HG03378 (cell line): ENCODE measurements at regions not wholly inside any gene's neighbourhood (a gene's known extent, or its start where the extent isn't known, plus 50 kb on each side); places are given as distances from the start of the nearest gene placed in this dataset.

Experiments
- ATAC-seq: cut with Tn5 transposase; IDR thresholded peaks from one replicate; pipeline ENCODE4 v1.9.1; 2021; ENCODE audit warnings: mild to moderate bottlenecking, moderate library complexity; ENCODE audit not compliant: unreplicated experiment

DNA sequence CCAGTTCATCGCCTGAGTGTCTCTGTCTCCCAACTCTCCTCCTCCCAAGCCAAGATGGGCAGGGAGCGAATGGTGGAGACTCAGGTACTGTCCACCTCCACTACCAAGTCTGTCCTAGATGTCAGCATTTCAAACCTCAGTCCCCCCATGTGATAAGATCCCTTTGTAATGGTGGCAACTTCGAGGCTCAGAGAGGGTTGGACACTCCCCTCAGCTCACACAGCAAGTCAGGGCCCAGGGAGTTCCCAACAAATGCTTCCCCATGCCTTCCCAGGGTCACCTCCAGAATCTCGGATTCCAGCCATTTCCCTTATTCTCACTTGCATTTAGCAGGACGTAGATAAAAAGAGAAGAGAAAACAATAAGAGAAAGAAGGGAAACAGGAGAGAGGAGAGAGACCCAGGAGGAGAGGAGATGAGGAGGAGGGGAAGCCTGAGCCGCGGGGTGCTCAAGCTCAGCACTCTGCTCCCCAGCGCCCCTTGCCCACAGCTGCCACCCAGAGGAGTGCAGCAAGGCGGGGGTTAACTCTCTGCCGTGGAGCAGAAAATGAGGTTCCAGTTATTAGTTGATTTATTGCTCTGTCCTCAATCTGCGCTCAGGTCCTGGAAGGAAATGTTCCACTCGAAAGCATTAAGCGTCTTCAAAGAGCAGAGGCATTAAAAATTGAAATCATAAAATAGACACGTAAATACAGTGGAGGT lies 84.1 kb upstream of the LINGO1 start:
- no peak for ATAC-seq

DNA sequence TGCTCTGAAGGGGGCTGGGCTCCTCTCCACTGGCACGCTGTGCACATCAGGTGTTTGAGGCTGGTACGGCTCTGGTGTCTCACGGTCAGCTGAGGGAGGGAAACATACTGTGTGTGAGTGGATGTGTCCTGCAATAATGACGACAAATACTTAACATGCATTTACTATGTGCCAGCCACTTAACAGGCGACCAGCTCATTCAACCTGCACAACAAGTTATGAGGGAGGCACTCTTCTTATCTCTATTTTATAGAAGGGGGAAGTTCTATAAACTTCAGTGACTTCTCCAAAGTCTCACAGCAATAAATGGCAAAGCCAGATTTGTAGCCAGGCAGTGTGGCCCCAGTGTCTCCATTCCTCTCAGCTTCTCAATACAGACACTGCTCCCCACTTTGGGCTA lies 83.1 kb upstream of the LINGO1 start:
- no peak for ATAC-seq

DNA sequence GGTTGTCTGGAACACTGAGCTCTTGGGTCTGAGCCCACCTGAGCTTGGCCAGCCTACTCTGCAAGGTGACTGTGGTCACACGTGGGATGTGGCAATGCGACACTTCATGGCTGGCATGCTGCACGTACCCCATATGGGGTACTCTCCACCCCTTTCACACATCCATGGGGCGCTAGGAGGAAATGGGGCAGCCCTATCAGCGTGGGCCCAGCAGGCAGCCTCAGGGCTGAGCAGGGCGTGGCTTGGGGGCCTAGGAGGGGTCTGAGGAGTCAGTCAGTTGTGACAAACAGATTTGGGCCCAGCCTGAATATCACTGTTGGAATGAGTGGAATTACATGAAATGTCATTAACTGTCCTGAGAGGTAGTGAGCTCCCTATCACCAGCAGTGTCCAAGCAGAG lies 82.3 kb upstream of the LINGO1 start:
- ATAC-seq, result no peak

DNA sequence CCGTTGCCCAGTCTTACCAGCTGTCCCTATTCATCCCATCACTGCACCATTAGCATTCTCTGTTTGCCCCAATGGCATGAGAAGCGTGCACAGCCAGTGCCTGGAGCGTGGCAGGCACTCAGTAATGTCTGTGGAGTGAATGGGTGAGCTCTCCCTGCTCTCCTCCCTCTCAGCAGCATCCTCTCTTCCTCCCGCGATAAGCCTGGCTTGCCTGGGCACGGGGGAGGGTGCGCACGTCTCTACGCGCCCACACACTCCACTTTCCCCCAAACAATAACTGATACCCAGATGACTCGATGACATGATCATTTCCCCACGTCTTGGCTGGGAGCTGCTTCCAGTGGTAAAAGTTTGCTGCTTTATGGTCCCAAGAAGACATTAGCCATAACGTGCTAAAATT lies 81.8 kb upstream of the LINGO1 start:
- no peak for ATAC-seq

DNA sequence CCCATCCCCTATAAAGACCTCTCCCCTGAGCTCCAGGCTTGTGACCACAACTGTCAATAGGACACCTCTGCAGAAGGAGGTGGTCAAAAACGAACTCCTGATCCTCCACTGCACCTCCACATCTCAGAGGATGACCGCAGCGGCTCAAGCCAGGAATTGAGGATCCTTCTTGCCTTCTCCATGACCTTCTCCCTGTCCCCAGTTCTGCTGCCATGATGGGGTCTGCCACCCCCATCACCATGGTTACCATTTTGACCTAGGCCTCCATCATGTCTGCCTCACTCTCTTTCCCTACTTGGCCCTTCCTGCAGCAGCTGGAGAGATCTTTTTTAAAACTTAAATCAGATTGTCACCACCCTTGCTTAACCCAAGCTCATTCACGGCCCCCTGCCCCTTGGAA lies 81.3 kb upstream of the LINGO1 start:
- ATAC-seq, result no peak

DNA sequence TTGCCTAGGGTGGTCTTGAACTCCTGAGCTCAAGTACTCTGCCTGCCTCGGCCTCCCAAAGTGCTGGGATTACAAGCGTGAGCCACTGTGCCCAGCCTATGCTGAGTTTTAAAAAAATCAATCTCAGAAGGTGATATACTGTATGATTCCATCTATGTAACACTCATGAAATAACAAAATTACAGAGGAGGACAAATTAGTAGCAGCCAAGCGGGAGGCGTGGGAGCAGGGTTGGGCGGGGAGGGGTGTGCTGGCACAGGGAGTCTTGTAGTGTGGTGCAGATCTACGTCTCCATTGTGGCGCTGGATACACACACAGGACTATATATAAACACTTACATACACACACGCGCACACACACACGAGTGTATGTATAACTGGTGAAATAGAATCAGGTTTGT lies 80.6 kb upstream of the LINGO1 start:
- no peak for ATAC-seq

DNA sequence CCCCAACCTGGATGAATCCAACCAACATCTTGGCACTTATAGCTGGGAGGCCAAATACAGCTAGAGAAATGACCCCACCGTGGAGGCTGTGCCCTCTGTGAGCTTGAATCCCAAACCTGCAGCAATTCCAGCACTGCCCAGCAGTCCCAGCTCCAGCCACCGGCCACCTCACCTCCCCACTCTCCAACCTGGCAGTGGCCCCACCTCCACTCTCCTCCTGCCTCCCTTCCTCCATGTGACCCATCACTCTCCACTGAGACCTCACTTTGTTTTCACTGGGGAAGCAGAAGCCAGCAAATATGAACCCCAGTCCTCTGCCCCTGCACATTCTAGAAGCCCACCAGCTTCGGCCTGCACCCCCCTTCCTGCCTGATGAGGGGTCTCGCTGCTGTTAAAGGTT lies 79.7 kb upstream of the LINGO1 start:
- no peak for ATAC-seq

DNA sequence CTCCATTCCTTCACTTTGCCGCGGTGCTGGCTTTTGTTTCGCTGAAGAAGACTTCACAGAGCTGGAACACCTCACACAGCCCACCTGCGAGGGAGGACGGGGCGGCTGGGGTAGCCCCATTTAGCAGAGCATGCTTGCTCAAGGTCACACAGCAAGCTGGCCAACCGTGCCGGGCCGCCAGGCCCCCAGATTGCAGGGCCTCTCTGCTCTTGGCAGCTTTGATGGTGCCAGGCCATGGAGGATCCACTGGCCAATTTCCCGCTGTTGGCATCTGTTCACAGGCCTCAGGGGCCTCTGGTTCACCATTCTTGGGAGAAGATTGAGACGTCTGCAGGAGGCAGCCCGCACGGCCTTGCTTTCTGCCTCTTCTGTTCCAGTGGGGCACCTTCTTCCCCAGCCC lies 77.9 kb upstream of the LINGO1 start:
- no peak for ATAC-seq

DNA sequence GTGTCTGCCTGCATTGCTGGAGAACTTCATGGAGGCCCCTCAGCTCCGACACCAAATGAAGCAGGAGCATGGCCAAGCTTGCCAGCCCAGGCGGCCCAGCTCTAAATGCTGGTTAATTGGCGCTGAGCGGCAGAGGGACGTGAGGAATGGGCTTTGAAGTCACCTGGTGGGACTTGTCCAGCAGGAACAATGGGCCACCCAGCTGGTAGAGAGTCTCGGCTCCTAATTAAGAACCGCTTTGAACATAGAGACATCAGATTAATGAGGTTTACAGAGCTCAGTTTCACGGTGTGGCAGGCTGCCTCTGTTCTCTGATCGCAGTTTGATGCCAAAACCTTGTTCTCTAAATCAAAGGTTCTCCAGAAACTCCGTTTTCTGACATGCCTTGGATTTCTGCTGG lies 77.5 kb upstream of the LINGO1 start:
- no peak for ATAC-seq

DNA sequence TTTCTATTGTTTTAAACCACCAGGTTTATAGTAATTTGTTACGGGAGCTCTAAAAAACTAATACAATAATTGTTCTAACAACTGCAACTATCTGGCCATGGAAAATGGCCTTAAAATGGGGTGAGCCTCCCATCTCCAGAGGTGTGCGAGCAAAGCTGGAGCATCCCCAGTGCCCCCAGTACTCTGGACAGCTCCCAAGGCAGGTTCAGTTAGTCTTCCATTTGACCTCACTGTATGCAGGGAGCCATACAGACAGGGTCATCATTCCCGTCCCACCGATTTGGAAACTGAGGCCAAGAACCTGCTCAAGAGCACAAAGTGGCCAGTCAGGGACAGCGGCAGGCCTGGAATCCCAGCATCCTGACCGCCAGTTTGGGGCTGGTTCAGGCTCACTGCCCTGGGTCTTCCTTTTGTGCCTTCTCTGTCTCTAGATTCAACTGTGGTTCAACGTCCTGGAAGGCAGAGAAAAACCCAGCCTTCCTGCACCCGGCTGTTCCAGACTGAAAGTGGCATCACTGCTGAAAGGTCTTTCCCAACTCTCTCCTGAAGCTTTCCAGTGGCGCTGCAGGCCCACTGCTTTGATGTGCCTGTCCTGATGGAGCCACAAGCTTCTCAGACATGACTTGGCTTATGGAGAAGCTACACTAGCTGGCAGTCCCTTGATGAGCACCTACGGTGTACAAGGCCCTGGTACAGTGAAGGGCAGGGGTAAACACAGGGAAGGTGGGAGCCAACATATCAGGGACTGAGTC lies 76.6 kb upstream of the LINGO1 start:
- no peak for ATAC-seq

DNA sequence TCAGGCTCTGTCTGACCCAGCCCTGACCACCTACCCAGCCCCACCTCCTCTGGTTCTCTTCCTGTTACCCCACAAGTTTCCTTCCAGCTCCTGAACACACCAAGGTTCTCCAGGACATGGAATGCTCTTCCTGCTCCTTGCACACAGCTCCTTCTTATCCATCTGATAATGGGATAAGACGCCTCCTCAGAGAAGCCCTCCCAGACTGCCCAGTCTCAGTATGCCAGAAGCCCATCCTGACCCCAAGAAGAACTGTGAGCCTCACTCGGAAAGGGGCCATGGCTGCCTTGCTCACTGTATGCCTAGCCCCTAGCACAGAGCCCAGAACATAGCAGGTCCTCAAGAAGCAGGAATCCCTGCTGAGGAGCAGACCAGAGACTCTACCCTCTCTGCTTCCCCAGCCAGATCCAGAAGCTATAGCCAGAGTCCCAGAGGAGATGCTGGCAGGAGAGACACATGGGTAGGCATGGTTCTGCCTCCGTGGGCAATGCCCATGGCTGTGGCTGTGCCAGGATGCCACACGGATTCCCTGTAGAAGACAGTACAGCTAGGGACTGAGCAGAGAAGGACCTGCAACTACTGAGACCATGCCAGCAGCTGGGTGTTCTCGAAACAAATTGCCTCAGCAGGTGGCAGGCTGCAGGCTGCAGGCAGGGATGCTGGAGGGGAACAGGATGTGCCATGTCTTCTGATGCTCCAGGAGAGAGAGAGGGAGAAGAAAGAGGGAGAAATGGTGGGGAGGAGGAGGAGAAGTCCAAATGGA lies 74.0 kb upstream of the LINGO1 start:
- ATAC-seq, result no peak

DNA sequence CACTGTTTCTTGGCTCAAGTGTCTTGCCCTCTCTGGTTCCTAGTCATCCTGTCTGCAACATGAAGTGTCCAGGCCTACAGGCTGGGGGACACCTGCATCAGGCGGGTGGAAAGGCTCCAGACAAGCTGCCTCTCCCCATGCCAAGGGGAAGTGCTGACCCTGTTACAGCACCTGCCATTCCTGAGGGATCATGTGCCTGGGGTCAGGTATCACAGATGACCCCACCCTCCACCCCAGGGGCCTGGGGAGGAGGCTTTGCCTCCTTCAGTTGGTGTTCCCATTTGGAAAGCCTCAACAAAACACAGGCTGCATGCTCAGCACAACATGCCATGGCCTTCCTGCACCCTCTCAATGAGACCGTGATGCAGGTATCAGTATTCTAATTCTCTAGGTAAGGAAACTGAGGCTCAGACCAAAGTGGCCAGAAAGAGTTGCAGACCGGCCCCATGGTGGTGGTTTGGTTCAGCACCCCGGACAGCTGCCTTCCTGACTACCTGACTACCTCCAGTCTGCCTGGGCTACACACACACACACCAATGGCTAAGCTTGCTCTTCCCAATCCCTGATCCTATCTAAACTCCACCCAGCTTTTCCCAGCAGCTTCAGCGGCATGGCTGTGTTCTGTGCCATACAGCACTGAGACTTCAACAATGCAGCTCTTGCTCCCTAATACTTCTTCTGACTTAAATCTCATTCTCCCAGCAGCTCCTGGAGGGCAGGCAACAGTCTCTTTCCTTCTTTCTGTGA lies 69.7 kb upstream of the LINGO1 start:
- ATAC-seq, result no peak

DNA sequence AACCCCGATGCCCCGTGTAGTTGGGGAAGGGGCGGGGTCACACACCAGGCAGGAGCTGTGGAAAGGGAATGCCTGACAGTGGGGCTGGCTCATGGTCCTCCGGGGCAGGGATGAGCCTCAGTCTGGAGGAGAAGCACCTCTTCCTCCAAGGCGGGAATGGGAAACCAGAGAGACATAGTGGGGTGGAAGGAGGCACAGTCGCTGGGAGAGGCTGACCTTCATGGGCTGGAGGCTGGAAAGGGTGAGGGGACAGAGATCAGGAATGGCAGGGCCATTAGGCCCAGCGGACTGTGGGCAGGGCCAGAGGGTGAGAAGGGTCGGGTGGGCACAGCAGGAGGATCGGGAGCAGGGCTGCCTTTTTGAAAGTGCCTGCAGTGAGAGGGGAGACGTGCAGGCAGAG lies 65.8 kb upstream of the LINGO1 start:
- ATAC-seq, result no peak

DNA sequence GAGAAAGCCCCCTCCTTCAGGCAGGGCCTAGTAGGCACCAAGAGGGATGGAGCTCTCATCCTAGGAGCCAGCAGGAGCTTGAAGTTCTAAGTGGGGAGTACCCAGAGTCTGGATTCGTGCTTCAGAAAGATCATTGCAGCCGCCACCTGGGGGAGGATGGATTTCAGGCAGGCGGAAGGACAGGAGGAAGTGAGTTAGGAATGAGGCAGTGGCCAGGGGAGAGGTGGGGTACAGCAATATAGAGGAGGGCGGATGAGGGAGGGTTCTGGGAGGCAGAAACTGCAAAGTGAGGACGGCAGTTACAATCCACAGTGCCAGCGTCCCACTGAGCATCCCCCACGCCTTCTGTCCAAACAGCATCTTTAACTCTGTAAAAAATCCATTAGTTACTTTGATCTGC lies 65.2 kb upstream of the LINGO1 start:
- ATAC-seq, result no peak

DNA sequence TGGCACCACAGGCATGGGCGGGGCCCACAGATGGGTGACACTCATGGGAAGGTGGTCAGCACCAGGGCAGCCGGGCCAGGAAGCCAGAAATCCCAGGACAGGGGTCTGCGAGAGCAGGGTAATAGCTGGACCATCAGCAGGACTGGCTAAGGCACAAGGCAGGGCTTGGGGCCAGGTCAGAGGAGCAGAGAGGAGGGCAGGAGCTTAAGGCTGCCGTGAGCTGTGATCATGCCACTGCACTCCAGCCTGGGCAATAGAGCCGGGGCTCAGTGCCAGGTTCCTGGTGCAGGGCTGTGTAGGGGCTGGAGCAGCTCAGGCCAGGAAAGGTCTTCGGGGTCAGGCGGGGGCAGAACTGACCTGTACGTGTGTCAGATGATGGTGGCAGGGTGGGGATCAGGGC lies 64.2 kb upstream of the LINGO1 start:
- no peak for ATAC-seq

DNA sequence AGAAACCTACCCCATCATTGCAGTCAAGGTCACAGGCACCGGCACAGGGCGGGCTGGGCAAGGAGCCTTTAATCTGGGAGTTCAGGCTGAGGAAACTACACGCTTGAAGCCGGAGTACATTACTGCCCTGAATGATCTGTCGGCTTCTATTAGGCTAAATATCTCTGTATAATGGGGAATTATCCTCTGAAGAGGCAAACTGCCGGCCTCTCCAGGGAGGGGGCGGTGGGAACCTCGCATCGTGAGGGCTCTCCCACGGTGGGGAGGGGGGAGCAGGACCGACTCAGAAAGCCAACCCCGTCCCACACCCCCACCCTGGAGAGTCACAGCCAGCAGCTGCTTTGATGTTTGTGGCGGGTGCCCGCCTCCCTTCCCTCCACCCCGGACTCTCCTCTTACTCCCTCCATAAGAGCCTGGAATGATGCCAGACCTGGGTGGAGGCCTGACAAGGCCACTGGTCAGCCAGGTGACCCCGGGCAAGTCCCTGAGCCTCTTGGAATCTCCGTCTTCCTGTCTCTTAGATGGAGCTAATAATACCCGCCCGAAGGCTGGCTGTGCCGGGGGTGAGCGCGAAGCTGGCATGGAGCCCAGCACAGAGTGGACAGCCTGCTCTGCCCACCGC lies 63.4 kb upstream of the LINGO1 start:
- no peak for ATAC-seq

DNA sequence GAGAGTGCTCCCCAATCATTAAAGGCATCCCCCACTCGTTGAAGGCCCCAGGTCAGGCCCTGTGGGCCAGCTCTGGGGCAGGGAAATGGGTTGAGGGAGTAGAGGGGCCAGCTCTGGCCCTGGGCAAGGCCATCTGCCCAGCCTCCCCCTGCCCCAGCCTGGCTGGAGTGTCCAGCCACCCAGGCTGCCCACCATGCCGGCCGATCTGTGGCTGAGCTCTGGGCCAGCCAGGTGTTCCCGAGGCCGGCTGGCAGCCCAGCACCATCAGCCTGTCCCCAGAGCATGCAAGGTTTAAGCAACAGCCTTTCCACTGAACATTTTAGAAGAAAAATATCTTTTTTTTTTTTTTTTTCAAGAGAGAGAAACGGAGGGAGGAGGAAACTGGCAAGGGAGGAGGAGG lies 62.8 kb upstream of the LINGO1 start:
- ATAC-seq, result no peak

DNA sequence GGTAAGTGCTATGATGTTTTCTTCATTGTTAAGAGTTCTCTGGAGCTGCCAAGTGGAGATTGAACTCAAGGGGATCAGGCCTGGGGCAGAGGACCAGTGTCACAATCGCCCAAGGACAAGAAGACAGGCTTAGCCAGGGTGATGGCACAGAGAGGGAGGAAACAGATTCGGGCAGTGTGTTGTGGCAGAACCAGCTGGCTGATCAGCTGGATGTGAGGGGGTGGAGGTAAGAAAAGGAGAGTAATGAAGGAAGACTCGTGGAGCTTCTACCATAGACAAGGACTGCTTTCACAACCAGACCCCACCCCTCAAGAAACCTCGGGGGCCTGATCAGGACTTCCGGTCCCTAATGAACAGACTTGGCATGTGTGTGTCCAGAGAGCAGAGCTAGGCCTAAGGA lies 60.9 kb upstream of the LINGO1 start:
- ATAC-seq, result no peak

DNA sequence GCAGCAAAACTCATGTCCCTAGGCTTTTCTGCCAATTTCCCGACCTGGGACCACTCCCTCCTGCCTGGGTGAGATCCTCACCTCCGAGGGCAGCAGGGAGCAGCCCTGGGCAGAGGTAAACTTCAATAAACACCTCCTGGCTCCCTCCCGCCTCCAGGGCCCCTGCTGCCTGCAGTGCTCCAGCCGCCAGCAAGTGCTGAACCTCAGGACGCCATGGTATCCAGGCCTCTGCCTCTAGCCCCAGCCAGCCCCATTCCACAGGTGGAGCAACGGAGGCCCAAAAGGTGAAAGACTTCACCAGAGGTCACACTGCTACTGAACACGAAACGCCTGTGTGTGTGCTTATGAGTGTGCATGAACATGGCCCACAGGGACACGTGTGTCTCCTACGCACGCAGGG lies 59.9 kb upstream of the LINGO1 start:
- no peak for ATAC-seq

DNA sequence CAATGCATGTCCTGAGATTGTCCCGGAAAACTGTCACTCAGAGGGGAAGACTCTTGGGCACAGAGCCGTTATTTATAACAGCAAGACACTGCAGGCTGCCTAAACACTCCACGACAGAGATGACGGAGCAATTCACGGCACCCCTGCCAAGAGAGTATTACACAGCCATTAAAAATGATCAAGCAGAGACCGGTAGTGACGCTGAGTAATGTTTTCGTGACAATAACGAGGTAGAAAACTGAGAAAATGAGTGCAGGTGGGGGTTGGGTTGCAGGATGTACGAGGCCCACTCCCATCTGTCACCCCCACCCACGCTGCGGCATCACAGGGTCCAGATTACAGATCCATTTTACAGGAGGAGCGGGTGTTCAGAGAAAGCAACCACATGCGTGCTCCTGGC lies 58.9 kb upstream of the LINGO1 start:
- no peak for ATAC-seq

DNA sequence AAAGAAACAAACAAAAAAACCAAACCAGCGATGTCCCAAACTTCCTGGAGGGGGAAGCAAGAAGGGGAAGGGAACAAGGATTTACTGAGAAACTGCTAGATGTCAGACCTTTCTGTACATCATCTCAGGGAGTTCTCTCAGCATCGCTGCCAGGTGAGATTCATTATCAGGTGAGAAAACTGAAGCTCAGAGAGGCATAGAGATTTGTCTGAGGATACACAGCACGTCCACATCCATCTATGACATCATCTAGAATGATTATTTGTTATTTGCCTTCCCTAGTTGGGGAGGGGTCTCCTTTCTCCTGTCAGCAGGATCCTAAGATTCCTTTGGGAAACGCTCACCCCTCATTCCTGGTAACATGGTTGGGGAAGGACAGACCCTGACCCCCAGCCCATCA lies 57.1 kb upstream of the LINGO1 start:
- no peak for ATAC-seq
